GM12891 (cell line): ENCODE measurements at regions not wholly inside any gene's neighbourhood (a gene's known extent, or its start where the extent isn't known, plus 50 kb on each side); places are given as distances from the start of the nearest gene placed in this dataset.
"Not testable (repeated sequence)": the region's sequence is repeated elsewhere in the genome, so short reads cannot be mapped to it uniquely, and the experiment has no call there.

ENCODE experiments used
- DNase-seq: peaks from one replicate; pipeline ENCODE4 v3.0.0; 2011; ENCODE audit warnings: low spot score; ENCODE audit not compliant: insufficient read length
- FAIRE-seq: peaks from 2 replicates; lab custom pipeline; 2011; peaks lifted over from hg19 to GRCh38; lab: Jason Lieb, UNC
- PAX5 ChIP-seq: IDR thresholded peaks from 2 replicates; pipeline ENCODE4 v1.6.1; 2011; ENCODE audit warnings: low read length, moderate library complexity, mild to moderate bottlenecking; ENCODE audit not compliant: insufficient read depth, severe bottlenecking
- POLR2A ChIP-seq: IDR thresholded peaks from 2 replicates; pipeline ENCODE4 v1.6.1; 2011; ENCODE audit warnings: low read depth, low read length, control low read depth
- POLR2AphosphoS5 ChIP-seq: IDR thresholded peaks from 2 replicates; pipeline ENCODE4 v1.6.1; 2011; ENCODE audit warnings: low read depth, low read length, control low read depth
- POU2F2 ChIP-seq: IDR thresholded peaks from 2 replicates; pipeline ENCODE4 v1.6.1; 2011; ENCODE audit warnings: low read depth, mild to moderate bottlenecking, control low read depth, low read length, moderate library complexity
- SPI1 ChIP-seq: IDR thresholded peaks from 2 replicates; pipeline ENCODE4 v1.6.1; 2011; ENCODE audit warnings: low read depth, low read length, control low read depth
- TAF1 ChIP-seq: IDR thresholded peaks from 2 replicates; pipeline ENCODE4 v1.6.1; 2011; ENCODE audit warnings: low read depth, low read length, control low read depth

DNA sequence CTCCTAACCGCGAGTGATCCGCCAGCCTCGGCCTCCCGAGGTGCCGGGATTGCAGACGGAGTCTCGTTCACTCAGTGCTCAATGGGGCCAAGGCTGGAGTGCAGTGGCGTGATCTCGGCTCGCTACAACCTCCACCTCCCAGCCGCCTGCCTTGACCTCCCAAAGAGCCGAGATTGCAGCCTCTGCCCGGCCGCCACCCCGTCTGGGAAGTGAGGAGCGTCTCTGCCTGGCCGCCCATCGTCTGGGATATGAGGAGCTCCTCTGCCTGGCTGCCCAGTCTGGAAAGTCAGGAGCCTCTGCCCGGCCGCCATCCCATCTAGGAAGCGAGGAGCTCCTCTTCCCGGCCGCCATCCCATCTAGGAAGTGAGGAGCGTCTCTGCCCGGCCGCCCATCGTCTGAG is 58.8 kb upstream of the ANKRD30BL start:
- FAIRE-seq, DNase-seq: not testable (repeated sequence)

DNA sequence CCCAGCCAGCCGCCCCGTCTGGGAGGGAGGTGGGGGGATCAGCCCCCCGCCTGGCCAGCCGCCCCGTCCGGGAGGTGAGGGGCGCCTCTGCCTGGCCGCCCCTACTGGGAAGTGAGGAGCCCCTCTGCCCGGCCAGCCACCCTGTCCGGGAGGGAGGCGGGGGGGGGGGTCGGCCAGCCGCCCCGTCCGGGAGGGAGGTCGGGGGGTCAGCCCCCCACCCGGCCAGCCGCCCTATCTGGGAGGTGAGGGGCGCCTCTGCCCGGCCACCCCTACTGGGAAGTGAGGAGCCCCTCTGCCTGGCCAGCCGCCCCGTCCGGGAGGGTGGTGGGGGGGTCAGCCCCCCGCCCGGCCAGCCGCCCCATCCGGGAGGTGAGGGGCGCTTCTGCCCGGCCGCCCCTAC is 60.1 kb upstream of the ANKRD30BL start:
- not testable (repeated sequence) for DNase-seq, FAIRE-seq

DNA sequence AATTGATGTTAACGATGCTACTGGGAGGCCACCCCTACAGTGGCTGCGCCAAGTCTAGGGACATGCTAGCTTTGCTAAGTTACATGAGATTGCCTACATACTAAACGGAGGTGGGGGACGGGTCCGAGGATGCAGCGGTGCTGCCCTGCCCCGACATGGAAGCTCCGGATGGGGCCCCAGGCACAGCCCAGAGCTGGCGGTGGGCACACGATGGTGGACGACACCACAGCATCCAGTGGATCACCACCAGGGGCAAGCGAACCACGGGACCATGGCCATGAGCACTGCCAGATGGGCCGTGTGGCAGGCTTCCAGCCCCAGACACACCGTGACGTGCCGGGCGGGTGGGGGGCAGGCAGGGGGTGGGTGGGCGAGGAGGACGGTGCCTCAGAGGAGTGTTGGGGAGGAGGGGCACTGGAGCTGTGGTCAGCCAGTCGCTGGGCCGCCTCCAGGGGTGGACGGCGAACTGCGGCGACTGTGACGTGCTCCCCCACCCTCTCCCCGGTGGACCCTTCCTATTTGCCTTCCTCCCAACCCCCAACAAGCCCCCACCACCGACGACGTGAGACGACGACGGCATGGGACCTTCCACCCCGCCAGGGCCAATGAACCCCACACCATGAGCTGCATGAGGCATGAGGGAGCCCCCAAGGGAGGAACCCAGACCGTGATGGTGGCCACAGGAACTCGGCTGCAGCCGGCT is 90.6 kb upstream of the ANKRD30BL start:
- no peak for DNase-seq
- TF ChIP-seq POLR2AphosphoS5 (no peak), POLR2A (no peak)
- FAIRE-seq = no peak

DNA sequence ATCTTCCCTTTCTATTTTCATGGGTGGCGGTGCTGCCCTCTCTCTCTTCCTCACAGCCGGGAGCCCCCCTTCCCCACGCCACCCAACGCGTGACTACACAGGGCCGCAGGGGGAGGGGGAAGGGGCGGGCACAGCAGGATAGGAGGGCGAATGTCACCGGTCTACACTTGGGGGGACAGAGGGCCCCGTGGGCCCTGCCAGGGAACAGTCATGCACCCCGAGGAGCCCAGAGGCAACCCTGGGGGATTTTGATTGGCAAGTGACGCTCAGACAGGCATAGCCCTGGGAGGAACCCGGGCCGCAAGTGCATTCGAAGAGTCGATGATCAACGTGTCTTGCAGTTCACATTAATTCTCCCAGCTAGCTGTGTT is 91.1 kb upstream of the ANKRD30BL start:
- TF ChIP-seq POU2F2 = no peak
- no peak for TF ChIP-seq PAX5
- no peak for TF ChIP-seq POLR2AphosphoS5
- no peak for TF ChIP-seq TAF1
- TF ChIP-seq SPI1 = no peak
- TF ChIP-seq POLR2A = no peak
- no peak for FAIRE-seq

DNA sequence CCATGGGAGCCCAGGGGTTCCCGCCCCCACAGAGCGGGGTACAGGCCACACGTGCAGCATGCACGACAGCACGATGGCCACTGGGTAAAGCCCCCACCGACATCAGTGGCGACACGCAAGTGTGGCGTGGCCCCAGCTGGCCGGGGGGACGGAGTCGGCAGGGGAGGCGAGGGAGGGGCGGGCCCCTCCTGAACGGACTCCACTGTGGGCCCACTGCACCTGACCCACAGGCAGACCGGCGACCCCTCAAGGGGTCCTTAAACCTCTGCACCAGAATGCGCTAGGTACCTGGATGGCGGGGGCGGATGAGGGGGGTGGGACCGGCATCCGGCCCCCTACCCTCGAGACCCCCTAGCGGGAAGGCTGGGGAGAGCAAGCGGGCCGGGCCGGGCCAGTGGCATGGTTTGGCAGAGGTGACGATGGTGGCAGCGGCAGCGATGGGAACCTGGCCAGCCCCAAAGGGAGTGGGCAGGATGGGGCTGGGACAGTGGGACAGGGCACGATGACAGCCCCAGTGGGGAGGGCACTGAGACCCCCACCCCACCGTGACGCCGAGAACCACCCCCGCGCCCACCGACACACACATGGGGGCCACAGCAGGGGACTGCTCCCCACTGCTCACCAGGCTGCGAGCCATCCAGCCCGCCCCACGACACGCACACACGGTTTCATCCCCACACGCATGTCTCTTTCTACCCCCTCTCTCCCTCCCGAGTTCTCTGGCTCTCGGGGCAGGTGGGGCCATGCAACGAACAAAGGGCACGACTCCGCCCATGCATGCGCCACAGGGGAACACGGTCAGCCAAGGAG is 91.9 kb upstream of the ANKRD30BL start:
- no peak for TF ChIP-seq POU2F2
- no peak for TF ChIP-seq PAX5
- no peak for TF ChIP-seq POLR2A
- TF ChIP-seq SPI1 = no peak
- no peak for TF ChIP-seq TAF1
- no peak for TF ChIP-seq POLR2AphosphoS5
- no peak for FAIRE-seq

More for the DNA sequence above, 91.1 kb upstream of the ANKRD30BL start:
- no peak for DNase-seq

DNA sequence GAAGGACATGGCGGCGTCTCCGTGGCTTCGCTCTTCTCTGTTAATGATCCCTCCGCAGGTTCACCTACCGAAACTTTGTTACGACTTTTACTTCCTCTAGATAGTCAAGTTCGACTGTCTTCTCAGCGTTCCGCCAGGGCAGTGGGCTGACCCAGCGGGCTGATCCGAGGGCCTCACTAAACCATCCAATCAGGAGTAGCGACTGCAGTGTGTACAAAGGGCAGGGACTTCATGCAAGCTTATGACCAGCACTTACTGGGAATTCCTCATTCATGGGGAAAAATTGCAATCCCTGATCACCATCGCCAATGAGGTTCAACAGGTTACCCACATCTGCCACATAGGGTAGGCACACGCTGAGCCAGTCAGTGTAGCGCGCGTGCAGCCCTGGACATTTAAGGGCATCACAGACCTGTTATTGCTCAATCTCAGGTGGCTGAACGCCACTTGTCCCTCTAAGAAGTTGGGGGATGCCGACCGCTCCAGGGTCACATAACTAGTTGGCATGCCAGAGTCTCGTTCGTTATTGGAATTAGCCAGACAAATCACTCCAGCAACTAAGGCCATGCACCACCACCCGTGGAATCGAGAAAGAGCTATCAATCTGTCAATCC is 92.7 kb upstream of the ANKRD30BL start:
- FAIRE-seq, DNase-seq: not testable (repeated sequence)

More for the DNA sequence above, 91.9 kb upstream of the ANKRD30BL start:
- no peak for DNase-seq

DNA sequence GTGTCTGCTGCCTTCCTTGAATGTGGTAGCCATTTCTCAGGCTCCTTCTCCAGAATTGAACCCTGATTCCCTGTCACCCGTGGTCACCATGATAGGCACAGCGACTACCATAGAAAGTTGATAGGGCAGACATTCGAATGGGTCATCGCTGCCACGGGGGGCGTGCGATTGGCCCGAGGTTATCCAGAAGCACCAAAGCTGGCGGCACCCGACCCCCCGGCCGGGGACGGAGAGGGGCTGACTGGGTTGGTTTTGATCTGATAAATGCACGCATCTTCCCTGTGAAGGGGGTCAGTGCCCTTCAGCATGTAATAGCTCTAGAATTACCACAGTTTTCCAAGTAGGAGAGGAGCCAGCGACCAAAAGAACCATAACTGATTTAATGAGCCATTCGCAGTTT is 94.0 kb upstream of the ANKRD30BL start:
- DNase-seq (no peak), FAIRE-seq (no peak)
- no peak for TF ChIP-seq PAX5

DNA sequence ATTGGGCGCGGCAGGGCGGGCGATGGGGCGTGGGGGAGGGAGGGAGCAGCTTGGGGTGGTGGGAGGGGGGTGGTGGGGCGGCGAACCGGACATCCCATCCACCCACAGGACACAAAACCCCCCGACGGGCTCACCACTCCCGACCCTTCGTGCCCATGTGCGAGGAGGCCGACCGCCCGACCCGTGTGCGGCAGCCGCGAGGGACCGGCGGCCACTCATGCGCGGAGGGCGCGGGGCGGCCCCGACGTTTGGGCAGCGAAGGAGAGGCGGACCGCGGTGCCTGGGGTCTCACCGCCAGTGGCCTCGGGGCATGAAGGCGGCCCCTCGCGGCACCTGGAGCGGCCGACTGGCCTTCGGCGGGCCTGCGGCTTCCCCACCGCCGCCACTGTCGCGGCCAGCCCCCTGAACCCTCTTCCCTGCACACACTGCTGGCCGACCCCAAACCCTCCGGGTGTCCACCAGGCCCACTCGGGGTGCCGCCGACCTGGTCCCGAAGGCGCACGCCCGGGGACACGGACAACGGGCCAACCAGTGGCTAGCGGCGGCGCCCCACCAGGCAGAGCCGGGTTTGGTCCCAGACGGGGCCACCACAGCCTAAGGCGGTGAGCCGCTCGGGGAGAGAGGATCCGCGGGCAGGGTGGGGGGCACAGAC is 94.6 kb upstream of the ANKRD30BL start:
- TF ChIP-seq TAF1 (no peak), POU2F2 (no peak), SPI1 (no peak), POLR2A (no peak), PAX5 (no peak), POLR2AphosphoS5 (no peak)
- DNase-seq (no peak), FAIRE-seq (no peak)

DNA sequence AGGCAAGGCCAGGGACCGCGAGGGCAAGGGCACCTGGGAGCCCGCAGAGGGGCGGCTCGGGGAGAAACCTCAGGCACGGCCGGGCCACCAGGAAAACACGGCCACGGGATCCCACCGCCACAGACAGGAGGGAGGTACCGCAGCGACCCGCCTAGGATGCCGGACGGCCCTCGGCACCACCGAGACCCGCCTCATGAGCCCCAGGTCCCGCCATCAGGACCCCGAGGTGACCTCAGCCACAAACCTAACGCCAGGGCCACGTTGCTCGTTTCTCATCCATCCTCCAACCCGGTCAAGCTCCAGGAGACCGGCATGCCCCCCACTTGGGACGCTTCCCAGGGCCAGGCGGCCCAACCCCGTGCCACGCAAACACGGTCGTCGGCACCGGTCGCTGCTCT is 95.2 kb upstream of the ANKRD30BL start:
- not testable (repeated sequence) for DNase-seq, FAIRE-seq

DNA sequence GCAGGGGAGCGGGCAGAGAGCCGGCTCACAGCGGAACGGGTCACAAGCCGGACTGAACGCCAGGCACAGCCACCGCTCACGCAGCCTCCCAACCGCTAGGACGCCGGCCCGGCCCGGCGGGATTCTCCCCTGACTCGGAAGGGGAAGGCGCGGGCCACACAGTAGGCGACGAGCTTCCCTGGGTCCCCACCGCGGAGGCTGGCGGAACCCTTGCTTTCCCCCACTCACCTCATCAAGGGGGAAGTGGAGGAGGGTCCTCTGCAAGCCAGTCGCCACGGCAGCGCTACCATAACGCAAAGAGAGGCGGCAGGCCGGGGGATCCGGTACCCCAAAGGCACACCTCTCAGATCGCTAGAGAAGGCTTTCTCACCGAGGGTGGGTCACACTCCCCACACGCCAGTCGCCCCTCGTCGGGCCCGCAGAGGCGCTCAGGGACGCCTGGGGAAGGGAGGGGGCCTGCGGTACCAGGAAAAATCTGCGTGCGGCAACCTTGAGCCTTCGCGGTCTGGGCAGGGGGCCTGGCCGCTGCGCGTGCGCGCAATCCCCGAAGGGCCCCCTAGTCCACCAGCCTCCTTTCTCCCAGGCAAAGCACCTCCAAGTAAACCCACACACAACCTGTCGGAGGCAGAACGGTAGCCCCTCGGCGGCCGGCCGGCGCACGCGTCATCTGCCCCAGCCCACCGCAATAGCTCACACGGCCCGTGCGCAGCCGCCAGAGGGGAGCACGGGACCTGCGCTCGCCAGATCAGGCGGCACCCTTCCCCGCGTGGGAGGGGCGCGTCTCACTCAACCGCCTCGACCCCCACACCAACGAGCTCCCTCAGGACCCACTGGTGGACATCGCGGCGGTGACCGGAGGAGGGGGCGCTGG is 95.8 kb upstream of the ANKRD30BL start:
- peak; percentile 76 for FAIRE-seq

DNA sequence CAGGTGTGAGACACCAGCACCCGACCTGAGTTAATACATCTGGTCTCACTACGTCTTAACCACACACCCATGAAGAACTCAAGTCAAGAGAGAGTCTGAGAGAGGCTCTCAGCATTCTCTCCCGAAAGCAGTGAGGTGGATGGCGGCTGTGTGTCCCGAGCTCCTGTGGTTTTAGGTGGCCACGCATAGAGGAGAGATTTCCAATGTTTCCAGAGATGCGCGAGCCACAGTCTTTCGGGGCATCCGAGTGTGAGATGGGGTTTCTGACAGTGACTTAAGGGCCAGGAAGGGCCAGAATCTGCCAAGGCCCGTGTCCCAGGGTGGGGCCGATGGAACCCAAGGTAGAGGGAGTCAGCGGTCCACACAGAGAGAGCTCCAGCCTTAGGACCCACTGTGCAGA is 97.5 kb upstream of the ANKRD30BL start:
- FAIRE-seq = peak; percentile 54
- DNase-seq = not testable (repeated sequence)

More for the DNA sequence above, 95.8 kb upstream of the ANKRD30BL start:
- not testable (repeated sequence) for DNase-seq

DNA sequence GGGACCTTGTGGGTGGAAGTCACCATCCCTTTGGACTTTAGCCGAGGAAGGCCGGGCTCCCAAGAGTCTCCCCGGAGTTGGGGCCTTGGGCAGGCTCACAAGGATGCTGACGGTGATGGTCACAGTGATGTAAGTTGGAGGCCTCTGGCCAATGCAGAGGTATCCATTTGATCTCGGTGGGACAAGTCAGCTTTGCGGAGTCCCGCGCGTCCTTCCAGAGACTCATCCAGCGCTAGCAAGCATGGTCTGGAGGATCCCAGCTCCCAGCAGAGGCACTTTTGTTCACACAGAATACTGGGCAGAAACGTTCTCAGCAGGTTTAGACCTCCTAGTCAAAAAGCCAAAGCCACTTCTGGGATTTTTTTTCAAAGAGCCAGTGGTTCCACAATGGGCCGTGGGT is 103.8 kb upstream of the ANKRD30BL start:
- FAIRE-seq, DNase-seq: not testable (repeated sequence)
